HEK293T (cell line): ENCODE measurements at regions not wholly inside any gene's neighbourhood (a gene's known extent, or its start where the extent isn't known, plus 50 kb on each side); places are given as distances from the start of the nearest gene placed in this dataset.

Source experiments
- BHLHE40 ChIP-seq: fragments of 450-650 bp; IDR thresholded peaks from 2 replicates; pipeline ENCODE4 v1.6.1; 2016; ENCODE audit warnings: mild to moderate bottlenecking, moderate library complexity, borderline replicate concordance
- CTBP1 ChIP-seq: fragments of 450-650 bp; IDR thresholded peaks from 2 replicates; pipeline ENCODE4 v1.6.1; 2016; ENCODE audit warnings: borderline replicate concordance
- FOXA1 ChIP-seq: fragments of 450-650 bp; IDR thresholded peaks from 2 replicates; pipeline ENCODE4 v1.6.1; 2016; ENCODE audit warnings: mild to moderate bottlenecking
- FOXK2 ChIP-seq: fragments of 450-650 bp; IDR thresholded peaks from 2 replicates; pipeline ENCODE4 v1.6.1; 2016; ENCODE audit warnings: mild to moderate bottlenecking
- FOXM1 ChIP-seq: fragments of 450-650 bp; IDR thresholded peaks from 2 replicates; pipeline ENCODE4 v1.6.1; 2017; ENCODE audit warnings: mild to moderate bottlenecking, borderline replicate concordance
- LEF1 ChIP-seq: fragments of 450-650 bp; IDR thresholded peaks from 2 replicates; pipeline ENCODE4 v1.6.1; 2017; ENCODE audit warnings: mild to moderate bottlenecking, borderline replicate concordance
- SP1 ChIP-seq: fragments of 450-650 bp; IDR thresholded peaks from 2 replicates; pipeline ENCODE4 v1.6.1; 2017
- TARDBP ChIP-seq: fragments of 450-650 bp; IDR thresholded peaks from 2 replicates; pipeline ENCODE4 v1.6.1; 2016

DNA sequence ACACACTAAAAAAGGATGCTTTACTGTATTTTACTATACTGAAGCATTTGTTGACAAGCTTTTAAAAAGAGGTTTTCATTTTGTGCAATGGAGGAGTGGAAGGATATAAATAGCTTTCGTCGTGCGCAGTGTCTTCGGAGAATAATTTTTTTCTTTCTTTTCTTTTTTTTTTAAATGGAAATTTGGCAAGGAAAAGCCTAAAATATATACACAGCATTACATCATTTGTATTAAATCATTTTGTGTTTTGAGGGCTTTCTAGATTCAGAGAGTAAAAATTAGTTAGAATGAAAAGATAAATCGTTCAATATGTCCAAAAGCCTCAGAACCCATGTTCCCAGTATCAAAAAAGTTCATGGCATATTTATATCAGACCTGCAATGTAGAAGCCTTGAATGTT is 150.2 kb upstream of the FERD3L start:
- TF ChIP-seq TARDBP (no peak), FOXK2 (no peak), FOXM1 (no peak), CTBP1 (no peak), LEF1 (no peak), SP1 (no peak), FOXA1 (no peak), BHLHE40 (no peak)
